GM21447 (cell line): ENCODE measurements at regions not wholly inside any gene's neighbourhood (a gene's known extent, or its start where the extent isn't known, plus 50 kb on each side); places are given as distances from the start of the nearest gene placed in this dataset.
"Not testable (repeated sequence)": the region's sequence is repeated elsewhere in the genome, so short reads cannot be mapped to it uniquely, and the experiment has no call there.

Experiments used
- ATAC-seq: cut with Tn5 transposase; IDR thresholded peaks from one replicate; pipeline ENCODE4 v1.9.1; 2021; ENCODE audit not compliant: unreplicated experiment

- no peak for ATAC-seq
These were observed 72.8 kb upstream of the FAN1 start for GRCh38 chr15:30830961-30831360.

GRCh38 chr15:30833379-30833778 is 70.3 kb upstream of the FAN1 start:
- not testable (repeated sequence) for ATAC-seq

- ATAC-seq, result not testable (repeated sequence)
These were observed 62.1 kb upstream of the FAN1 start for GRCh38 chr15:30841639-30842038.

- peak; percentile 99 for ATAC-seq
These were observed 60.8 kb upstream of the FAN1 start for GRCh38 chr15:30842798-30843472.

- ATAC-seq, result not testable (repeated sequence)
These were observed 58.2 kb upstream of the FAN1 start for GRCh38 chr15:30845536-30845935.
